Breast epithelium (tissue), 3 donors: ENCODE measurements at regions not wholly inside any gene's neighbourhood (a gene's known extent, or its start where the extent isn't known, plus 50 kb on each side); places are given as distances from the start of the nearest gene placed in this dataset.

ENCODE experiments used
- POLR2A ChIP-seq: fragments of 450-650 bp; IDR thresholded peaks from one replicate; pipeline ENCODE4 v1.6.1; 2016; ENCODE audit warnings: antibody characterized with exemption, mild to moderate bottlenecking, moderate library complexity
- TF ChIP-seq, protein P1 (sequence below), 3 donors: fragments of 450-650 bp; IDR thresholded peaks; one replicate each; pipeline ENCODE4 v1.5.1; 2016 to 2017; ENCODE audit warnings: antibody characterized with exemption in 3 of 3, mild to moderate bottlenecking in 3 of 3, moderate library complexity in 3 of 3

DNA sequence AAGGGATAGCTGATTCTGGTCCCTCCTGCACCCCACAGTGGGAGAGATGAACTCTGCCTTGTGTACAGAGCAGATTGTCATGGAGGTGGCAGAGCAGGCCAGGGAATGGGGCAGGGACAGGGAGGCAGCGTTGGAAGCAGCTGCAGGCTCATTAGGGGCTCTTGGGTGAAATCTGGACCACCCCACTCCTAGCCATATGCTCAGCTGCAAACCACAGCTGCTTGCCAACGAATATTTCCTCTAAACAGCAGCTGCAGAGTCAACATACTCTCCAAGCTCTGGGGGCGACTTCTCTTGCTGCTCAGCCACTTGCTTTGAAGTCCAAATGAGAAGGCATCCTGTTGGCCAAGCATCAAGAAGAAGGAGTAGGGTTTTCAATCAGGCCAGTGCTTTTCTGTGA is 302.3 kb upstream of the AUTS2 start:
- no peak for TF ChIP-seq POLR2A
- TF ChIP-seq, protein P1, sequence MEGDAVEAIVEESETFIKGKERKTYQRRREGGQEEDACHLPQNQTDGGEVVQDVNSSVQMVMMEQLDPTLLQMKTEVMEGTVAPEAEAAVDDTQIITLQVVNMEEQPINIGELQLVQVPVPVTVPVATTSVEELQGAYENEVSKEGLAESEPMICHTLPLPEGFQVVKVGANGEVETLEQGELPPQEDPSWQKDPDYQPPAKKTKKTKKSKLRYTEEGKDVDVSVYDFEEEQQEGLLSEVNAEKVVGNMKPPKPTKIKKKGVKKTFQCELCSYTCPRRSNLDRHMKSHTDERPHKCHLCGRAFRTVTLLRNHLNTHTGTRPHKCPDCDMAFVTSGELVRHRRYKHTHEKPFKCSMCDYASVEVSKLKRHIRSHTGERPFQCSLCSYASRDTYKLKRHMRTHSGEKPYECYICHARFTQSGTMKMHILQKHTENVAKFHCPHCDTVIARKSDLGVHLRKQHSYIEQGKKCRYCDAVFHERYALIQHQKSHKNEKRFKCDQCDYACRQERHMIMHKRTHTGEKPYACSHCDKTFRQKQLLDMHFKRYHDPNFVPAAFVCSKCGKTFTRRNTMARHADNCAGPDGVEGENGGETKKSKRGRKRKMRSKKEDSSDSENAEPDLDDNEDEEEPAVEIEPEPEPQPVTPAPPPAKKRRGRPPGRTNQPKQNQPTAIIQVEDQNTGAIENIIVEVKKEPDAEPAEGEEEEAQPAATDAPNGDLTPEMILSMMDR (IDR thresholded peaks at IDR 0.05) = no peak
